ENCODE measurements at regions not wholly inside any gene's neighbourhood (a gene's known extent, or its start where the extent isn't known, plus 50 kb on each side); places are given as distances from the start of the nearest gene placed in this dataset.

DNA sequence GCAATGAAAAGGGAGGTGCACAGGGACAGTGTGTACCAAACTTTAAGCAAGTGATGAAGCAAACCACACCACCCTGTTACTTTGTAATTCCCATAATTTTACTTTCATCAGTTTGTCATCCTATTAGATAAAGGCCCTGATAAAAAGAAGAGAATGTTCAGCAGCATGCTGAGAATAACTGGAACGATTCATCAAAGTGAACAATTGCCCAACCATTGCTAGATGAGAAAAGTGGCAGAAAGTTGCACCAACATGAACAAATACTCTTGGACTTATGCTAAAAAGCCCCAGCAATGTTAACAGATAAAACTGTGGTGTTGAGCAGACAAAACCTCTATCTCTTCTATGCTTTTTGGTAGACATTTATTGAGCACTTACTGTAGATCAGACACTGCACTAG, 75.5 kb upstream of the PCGF5 start:
- TF ChIP-seq, protein P1, sequence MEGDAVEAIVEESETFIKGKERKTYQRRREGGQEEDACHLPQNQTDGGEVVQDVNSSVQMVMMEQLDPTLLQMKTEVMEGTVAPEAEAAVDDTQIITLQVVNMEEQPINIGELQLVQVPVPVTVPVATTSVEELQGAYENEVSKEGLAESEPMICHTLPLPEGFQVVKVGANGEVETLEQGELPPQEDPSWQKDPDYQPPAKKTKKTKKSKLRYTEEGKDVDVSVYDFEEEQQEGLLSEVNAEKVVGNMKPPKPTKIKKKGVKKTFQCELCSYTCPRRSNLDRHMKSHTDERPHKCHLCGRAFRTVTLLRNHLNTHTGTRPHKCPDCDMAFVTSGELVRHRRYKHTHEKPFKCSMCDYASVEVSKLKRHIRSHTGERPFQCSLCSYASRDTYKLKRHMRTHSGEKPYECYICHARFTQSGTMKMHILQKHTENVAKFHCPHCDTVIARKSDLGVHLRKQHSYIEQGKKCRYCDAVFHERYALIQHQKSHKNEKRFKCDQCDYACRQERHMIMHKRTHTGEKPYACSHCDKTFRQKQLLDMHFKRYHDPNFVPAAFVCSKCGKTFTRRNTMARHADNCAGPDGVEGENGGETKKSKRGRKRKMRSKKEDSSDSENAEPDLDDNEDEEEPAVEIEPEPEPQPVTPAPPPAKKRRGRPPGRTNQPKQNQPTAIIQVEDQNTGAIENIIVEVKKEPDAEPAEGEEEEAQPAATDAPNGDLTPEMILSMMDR (IDR thresholded peaks at IDR 0.05; ENCODE audit: borderline replicate concordance, extremely low read depth, low read length, poor library complexity, severe bottlenecking) = no peak
- TF ChIP-seq EZH2 (IDR thresholded peaks at IDR 0.05; ENCODE audit: borderline replicate concordance, low read depth, low read length, severe bottlenecking) = no peak
